HG02870 (cell line): ENCODE measurements at regions not wholly inside any gene's neighbourhood (a gene's known extent, or its start where the extent isn't known, plus 50 kb on each side); places are given as distances from the start of the nearest gene placed in this dataset.
"Not testable (repeated sequence)": the region's sequence is repeated elsewhere in the genome, so short reads cannot be mapped to it uniquely, and the experiment has no call there.

Source experiments
- ATAC-seq: cut with Tn5 transposase; IDR thresholded peaks from one replicate; pipeline ENCODE4 v1.9.1; 2021; ENCODE audit warnings: mild to moderate bottlenecking, moderate library complexity; ENCODE audit not compliant: unreplicated experiment

GRCh38 chr3:89912031-89912430 is 804.6 kb downstream of the EPHA3 start:
- no peak for ATAC-seq

GRCh38 chr3:89923921-89924610 is 816.6 kb downstream of the EPHA3 start:
- ATAC-seq: no peak

- ATAC-seq: no peak
Measured at GRCh38 chr3:89925976-89926375, 818.6 kb downstream of the EPHA3 start.

- no peak for ATAC-seq
Measured at GRCh38 chr3:89932882-89933281, 825.5 kb downstream of the EPHA3 start.

GRCh38 chr3:89944461-89944860 is 837.0 kb downstream of the EPHA3 start:
- not testable (repeated sequence) for ATAC-seq

GRCh38 chr3:89946884-89947283 is 839.5 kb downstream of the EPHA3 start:
- no peak for ATAC-seq

DNA sequence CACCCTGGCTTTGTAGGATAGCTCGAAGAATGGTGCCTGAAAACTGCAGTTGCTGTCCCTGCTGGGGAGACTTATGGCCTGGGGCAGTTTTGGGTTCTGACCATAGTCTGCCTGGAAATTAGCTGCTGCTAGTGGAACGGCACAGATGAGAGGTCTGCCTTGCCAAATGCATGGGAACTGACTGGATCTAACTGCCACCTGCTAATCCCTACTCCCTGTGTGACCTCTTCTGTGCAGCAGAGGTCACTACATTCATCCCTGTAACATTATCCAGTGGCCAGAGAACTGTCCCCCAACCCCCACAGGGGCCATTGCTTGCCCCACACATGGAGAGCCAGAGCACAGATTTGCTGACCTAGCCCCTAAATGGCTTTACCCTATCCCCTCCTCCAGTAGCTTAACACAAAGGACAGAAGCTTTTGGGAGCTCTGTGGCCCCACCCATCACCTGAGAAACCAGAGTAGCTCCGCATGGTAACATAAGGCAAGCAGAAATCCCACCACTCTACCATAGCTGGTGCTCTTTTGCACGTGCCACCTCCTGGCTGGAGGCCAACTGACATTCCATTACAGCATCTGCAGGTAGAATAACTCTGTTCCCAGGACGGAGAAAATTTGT is 840.0 kb downstream of the EPHA3 start:
- ATAC-seq: no peak

- ATAC-seq: no peak
Measured at GRCh38 chr3:89948008-89948407, 840.6 kb downstream of the EPHA3 start.

- no peak for ATAC-seq
Measured at GRCh38 chr3:89950772-89951171, 843.4 kb downstream of the EPHA3 start.

DNA sequence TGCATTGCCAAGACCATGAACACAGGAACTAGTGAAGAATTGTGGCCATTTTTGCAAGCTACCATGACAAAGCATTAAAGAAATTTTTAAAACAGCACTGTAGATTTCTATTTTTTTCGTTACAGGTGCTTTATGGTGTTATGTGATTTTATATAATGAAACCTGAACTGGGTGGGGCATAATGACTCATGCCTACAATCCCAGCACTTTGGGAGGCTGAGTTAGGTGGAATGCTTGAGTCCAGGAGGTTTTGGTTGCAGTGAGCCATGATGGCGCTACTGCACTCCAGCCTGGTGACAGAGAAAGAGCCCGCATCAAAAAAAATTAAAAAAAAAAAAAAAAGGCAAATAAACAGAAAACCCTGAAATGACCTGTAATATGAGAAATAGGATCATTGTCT is 846.7 kb downstream of the EPHA3 start:
- ATAC-seq: no peak

DNA sequence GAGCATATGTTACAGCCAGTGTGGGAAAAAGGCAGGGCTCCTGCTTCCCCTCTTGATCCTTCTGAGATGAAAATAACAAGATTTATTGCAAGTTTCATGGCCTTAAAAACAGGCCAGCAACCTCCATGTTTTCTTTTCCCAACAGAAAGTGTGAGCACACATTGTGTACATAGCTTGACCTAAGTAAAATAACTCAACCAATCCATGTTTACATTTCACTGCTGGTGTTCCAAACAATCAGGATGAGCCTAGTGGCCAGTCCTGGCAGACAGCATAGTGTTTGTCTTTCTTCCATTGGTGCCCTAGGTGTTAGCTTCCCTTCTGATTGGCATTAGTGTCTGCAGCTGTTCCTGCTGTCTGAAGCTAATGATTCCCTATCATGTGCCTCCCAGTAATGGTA is 847.7 kb downstream of the EPHA3 start:
- ATAC-seq: no peak

- ATAC-seq: no peak
Measured at GRCh38 chr3:89957451-89957850, 850.0 kb downstream of the EPHA3 start.

DNA sequence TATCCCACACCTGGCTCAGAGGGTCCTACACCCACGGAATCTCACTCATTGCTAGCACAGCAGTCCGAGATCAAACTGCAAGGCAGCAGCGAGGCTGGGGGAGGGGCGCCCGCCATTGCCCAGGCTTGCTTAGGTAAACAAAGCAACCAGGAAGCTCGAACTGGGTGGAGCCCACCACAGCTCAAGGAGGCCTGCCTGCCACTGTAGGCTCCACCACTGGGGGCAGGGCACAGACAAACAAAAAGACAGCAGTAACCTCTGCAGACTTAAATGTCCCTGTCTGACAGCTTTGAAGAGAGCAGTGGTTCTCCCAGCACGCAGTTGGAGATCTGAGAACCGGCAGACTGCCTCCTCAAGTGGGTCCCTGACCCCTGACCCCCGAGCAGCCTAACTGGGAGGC is 850.7 kb downstream of the EPHA3 start:
- not testable (repeated sequence) for ATAC-seq

DNA sequence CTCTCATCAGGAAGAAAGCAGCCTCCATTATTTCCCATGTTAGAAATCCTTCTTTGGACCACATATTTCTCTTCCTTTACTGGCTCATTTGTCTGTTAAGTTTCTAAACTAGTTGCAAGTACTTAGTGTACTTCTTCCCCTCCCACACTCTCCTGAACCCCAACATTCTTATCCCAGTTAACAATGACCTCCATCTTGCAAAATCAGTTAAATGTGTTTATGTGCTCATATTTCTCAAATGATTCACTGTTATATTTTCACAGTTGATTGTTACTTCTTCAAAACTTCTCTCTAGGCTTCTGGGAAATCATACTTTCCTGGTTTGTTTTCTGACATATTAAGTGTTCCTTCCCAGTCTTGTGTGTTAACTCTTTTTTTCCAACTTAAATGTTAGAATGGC is 856.9 kb downstream of the EPHA3 start:
- no peak for ATAC-seq

DNA sequence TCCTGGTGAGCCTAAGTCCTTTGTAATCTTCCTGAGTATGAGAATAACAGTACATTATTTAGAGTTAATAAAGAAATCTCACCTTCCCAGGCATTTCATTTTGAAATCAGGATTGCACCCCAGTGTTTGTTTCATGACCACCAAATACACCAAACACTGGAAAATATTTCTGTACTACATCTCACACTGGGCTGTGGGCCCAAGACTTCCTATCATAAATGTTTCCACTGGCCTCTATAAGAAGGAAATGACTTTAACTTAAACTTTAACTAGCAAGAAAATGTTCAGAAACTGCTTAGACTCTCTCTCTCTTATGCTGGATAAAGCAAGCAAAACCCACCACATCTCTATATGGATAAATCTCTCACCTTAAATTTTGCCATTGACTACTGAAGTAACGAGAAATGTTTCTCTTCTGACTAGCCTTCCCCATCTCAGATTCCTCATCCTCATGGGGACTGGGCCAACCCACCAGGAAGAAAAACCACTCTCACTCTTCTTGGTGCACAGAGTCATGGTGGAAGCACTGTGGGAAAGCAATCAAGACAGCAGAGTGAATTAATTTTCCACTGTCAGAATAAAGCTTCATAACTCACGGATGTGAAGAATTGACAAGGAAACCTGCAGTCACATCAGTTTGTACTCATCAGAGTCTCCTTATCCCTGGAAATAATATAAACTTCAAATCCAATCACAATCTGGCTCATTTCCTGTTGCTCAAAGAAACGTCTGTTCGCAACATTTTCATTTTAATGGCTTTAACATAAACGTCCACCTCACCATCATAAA is 859.6 kb downstream of the EPHA3 start:
- ATAC-seq: no peak

- ATAC-seq: no peak
Measured at GRCh38 chr3:89971329-89971728, 863.9 kb downstream of the EPHA3 start.

GRCh38 chr3:89973156-89973555 is 865.7 kb downstream of the EPHA3 start:
- ATAC-seq: no peak

- no peak for ATAC-seq
Measured at GRCh38 chr3:89974903-89975519, 867.6 kb downstream of the EPHA3 start.

DNA sequence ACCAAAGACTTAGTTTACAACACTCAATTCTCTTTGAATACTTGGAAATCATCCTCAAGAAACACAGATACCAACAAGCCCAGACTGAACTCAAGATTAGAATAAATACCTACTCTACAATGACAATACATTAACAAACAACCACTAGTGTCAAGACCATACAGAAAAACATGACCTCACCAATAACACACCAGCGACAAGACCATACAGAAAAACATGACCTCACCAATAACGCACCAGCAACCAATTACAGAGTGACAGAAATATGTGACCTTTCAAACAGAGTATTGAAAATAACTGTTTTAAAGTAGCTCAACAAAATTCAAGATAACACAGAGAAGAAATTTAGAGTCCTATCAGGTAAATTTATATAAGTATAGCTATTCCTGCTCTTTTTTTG is 876.0 kb downstream of the EPHA3 start:
- ATAC-seq: no peak

DNA sequence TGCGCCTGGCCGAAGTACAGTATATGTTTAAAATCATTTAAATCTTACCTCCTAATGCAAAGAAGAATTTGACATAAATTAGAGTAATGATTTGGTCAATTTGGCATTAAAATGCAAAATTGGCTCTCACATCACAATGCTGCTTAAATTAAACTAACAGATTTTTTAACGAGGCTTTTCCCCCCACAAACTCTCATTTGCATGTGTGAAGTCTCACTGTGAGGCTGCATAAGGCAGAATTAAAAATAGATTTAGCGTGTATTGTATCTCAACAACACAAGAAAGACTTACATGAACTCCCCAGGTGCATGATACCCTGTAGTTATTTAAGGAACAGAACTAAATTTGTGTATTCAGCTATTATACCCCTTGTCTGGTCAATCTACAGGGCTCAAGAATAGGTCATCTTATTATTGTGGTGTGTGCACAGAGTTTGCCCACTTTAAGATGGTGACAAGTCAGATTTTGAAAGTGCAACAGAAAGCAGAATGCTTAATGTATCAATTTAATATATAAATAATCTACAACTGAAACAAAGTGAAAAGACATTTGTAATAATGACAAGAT is 897.9 kb downstream of the EPHA3 start:
- ATAC-seq: no peak

DNA sequence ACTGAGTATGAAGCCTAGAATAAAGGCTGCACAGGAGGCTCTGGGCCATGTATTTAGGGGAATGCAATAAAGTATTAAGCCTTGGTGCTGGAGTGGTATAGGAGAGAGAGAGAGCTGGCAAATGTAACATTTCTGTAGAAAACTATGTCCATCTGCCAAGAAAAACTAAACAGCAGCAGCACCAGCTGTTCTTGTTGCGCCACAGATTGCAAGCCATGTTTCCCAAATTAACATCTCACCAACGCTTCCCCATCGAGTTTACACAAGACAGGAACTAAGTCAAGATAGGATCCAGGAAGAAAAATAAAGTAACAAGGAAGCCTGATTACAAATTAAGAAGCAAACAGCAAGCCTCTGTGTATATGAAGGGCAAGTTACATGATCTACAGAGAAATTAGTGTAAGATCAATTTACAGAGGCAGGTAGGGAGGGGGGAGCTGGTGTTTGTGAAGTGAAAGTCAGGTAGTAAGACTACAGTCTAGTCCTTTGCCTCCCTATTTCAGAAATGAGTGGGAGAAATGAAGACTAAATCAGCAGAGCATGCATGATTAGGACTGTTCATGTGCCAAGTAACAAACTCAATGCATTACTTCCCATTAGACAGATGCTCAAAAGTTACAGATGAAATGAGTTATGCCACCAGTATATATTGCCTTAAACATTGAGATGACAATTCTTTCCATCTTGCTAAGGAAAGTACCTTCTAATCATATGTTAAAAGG is 900.5 kb downstream of the EPHA3 start:
- ATAC-seq: no peak
